T follicular helper cell (primary cell): ENCODE measurements at regions not wholly inside any gene's neighbourhood (a gene's known extent, or its start where the extent isn't known, plus 50 kb on each side); places are given as distances from the start of the nearest gene placed in this dataset.
"Not testable (repeated sequence)": the region's sequence is repeated elsewhere in the genome, so short reads cannot be mapped to it uniquely, and the experiment has no call there.

Source experiments
- DNase-seq: peaks from one replicate; pipeline ENCODE4 v3.0.0-alpha.2; 2020; ENCODE audit warnings: low read depth

DNA sequence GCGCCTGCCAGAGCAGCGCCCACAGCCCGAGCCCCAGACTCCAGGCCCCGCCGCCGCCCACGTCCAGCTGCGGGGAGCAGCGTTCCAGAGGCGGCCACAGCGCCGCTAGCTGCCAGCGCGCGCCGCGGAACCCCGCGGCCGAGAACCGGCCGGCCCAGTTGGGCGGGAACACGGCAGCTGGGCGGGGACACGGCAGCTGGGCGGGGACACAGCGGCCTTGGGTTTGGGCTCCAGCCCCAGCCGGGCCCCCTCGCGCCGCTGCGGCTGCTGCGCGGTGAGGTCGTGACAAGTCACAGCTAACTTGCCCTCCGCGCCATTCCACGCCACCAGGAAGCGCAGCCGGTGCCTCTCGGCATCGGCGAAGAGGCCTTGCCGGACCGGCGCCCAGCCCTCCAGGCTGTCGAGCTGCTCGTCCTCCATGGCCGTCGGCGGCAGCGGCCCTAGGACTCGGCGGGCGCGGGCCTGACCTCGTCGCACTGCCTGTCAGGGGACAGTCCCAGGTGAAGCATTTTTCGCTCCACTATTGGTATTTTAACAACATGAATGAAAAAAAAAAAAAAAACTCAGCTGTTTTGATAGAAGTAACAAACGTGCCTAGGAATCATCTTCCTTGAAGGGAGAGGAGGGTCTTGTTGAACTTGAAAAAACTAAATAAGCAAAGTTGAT is 56.6 kb upstream of the GOLGA8N start:
- DNase-seq: peak; percentile 1

DNA sequence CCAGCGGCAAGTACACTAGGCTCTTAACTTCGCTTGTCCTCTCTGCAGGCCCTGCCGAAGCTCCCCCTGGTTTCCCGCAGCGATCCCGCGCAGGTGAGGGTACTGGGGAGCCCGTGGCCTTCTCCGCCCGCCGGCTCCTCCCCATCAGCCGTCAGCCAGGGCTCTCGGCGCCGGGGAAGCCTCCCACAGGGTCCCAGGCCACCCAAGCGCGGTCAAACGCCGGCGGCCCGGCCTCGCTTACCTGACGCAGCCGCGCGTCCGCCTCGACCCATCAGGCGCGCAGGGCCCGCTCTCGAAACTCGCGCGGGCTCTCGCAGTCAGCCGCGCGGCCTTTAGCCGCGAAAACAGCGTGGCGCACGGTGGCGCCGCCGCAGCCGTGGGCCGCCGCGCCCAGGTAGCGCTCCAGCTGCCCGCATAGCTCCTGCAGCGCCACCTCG is 57.2 kb upstream of the GOLGA8N start:
- DNase-seq: not testable (repeated sequence)

DNA sequence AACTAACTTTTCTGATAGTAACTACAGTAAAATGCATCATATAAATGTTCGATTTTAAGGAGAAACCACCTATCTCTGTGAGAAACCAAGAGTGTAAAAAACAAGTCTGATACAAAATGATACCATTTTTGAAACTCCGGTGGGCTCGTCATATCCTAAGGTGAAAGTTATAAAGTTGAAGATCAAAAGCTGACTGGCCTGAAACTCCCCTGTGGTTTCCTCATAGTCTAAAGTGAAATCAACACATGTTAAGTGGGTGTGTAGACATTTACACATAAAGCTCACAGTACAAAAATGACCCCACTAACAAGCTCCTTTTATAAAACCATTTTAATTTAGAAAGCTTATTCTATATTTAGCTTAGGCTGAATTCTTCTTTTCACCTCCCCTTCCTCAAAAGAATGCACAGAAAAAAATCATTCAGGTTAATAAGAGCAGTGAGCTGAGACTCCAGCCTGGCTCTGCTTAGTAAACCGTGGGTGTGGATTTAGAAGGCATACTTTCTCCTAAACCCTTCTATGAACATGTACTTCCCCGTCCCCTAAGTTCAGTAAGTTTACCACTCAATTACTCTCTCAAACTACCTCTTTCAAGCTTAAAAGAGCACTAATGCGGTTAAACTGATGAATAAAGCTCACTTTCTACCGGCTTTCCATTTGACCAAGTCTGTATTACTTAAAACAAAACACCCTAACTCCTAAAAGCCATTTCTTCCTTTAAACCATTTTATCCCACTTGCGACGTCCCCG is 57.9 kb upstream of the GOLGA8N start:
- not testable (repeated sequence) for DNase-seq

DNA sequence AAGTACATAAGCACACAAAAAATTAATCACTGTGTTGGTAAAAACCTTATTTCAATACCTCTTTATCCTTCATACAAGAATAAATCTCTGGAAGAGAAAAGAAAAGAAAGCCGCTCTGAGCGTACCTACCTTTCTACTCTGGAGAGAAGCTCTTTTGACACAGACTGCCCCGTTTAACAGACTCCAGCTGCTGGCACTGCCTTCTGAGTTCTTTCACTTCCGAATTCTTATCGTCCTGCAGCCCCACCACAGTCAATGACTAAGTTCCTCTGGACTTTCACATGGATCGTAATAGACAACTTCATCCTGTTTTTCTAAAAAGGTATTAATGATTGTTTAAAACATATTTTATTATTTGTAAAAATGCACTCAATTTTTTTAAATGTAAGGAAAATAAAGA is 67.5 kb upstream of the GOLGA8O start:
- not testable (repeated sequence) for DNase-seq

DNA sequence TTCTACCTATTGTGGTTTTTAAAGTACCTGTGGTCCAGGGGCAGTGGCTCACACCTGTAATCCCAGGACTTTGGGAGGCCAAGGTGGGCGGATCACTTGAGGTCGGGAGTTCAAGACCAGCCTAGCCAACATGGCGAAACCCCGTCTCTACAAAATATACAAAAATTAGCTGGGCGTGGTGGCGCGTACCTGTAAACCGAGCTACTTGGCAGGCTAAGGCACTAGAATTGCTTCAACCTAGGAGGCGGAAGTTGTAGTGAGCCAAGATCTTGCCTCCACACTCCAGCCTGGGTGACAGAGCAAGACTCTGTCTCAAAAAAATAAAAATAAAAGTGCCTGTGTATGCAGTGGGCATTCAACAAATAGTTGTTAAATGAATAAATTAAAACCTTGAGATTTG is 67.0 kb upstream of the GOLGA8O start:
- not testable (repeated sequence) for DNase-seq

DNA sequence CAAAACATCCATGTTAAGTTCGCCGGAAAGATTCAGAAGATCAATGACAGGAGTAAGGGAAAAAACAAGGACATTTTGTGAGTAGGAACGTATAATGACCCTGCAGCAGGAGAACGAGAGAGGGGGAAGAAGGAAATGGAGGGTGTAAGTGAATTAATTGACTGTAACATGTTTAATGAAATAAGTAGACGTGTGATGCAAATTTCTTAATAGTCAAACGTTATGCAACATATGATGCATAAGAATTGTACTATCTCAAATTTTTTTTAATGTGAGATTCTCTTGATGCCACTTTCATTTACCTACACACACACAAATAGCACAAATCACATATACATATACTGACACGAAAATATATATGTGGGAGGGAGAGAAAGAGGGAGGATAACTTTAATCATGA is 63.5 kb upstream of the GOLGA8O start:
- not testable (repeated sequence) for DNase-seq

DNA sequence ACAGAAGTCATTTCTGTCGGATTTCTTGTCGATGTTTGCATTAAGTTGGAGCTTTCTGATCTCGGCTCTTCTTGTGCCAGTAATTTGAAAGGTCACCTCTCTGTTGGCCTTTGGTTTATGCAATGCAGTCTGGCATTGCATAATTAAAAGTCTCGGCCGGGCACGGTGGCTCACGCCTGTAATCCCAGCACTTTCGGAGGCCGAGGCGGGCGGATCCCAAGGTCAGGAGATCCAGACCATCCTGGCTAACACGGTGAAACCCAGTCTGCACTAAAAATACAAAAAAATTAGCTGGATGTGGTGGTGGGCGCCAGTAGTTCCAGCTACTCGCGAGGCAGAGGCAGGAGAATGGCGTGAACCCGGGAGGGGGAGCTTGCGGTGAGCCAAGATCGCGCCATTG is 62.6 kb upstream of the GOLGA8O start:
- DNase-seq: not testable (repeated sequence)

DNA sequence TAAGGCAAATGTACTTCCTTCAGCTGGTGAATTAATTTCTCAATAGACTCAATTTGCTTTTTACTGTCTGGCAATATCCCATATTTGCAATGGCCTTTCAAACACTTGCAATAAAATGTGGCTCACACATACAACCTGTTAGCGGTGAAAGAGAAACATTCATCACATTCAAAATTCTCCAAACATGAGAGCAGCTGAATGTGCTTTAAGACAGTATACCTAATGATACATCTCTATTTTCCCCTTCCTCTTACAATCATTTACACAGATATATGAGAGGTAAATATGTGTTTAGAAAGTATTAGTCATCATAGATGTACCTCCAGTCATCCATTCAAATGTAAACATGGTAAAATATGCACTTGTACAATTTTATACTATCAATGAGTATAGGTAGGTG is 61.5 kb upstream of the GOLGA8O start:
- DNase-seq: not testable (repeated sequence)

DNA sequence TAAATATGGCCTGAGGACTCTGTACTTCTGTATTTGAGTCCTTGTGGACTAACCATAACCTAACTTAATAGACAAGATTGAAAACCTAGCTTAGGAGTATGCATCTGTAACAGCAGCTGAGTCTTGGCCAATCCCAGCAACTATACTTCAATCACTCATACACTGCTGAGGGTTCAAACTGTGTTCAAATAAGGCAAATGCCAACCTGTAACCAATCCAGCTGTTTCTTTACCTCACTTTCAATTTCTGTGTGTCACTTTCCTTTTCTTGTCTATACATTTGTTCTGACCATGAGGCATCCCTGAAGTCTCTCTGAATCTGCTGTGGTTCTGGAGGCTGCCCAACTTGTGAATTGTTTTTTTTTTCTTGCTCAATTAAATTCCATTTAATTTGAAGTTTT is 57.9 kb upstream of the GOLGA8O start:
- not testable (repeated sequence) for DNase-seq

DNA sequence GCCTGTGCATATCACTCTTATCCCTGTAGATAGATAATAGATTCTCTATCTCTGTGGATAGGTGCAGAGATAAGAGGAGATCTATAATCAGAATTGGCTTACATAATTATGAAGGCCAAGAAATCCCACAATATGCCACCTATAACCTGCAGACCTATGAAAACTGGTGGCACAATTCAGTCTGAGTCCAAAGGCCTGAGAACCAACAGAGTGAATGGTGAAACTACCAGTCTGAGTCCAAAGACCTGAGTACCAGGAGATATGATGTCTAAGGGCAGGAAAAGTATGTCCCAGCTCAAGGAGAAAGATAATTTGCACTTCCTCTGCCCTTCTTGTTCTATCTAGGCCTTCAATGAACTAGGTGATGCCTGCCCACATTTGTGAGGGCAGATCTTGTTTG is 54.6 kb upstream of the GOLGA8O start:
- DNase-seq: not testable (repeated sequence)

DNA sequence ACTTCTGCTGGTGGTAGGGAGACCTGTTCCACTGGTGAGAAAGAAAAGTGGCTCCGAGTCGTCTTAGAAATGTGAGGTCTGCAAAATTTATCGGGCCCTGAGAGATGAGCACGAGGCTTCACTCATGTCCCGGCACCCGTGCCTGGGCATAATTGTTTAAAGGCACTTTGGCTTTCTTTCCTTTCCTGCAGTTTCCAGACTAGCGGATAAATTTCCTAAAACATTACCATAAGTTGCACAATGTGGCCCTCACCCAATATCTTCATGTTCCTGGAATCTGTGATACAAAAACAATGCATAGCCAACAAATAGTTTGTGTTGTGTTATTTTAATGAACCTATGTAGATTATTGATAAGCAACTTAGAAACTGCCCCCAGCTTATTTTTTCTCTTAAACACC is 52.6 kb upstream of the GOLGA8O start:
- DNase-seq: not testable (repeated sequence)

DNA sequence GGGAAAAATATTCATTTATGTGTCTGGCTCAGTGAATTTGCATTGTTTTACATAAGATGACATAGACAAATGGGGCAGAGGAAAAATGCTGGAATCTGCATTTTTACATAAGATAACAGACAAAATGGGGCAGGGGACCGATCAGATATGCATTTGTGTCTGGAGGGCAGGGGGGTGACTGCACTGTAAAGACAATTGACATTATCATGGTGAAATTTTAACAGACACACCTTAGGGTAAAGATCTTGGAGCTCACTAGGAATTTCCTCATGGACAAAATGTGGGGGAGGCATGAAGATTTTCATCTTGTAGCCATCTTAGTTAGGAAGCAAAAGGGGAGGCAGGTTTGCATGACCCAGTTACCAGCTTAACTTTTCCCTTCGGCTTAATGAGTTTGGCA is 51.4 kb upstream of the GOLGA8O start:
- not testable (repeated sequence) for DNase-seq

DNA sequence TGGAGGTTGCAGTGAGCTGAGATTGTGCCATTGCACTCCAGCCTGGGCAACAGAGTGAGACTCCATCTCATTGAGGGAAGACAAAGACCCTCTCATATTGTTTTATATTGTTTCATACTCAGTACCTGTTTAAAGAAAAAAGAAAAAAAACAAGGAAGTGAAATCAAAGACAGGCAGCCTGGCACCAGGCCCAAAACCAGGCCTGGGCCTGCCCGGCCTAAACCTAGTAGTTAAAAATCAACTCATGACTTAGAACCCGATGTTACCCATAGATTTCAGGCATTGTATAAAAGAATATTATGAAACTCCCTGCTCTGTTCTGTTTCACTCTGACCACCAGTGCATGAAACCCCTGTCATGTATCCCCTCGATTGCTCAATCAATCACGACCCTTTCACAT is 50.2 kb upstream of the GOLGA8O start:
- not testable (repeated sequence) for DNase-seq
